SK-N-SH (cell line): ENCODE measurements at regions not wholly inside any gene's neighbourhood (a gene's known extent, or its start where the extent isn't known, plus 50 kb on each side); places are given as distances from the start of the nearest gene placed in this dataset.

Experiments
- CTCF ChIA-PET: fragments of 300-600, 350-600 bp; formaldehyde crosslinking; extraction: SDS; loops from one replicate; lab custom pipeline; 2021; lab: Yijun Ruan, JAX
- POLR2A ChIA-PET: fragments of 350-600 bp; sonication (Branson Sonifier 250); formaldehyde crosslinking; extraction: SDS; loops from one replicate; lab custom pipeline; 2020; ENCODE audit warnings: antibody characterized with exemption, inconsistent platforms; lab: Yijun Ruan, JAX
- DNase-seq: peaks from one replicate; pipeline ENCODE4 v3.0.0; 2012
- H2AFZ ChIP-seq: fragments of 200-600 bp; sonication (generic); 2 replicates; pipeline ENCODE4 v1.8.1; 2016; ENCODE audit warnings: antibody characterized with exemption, mild to moderate bottlenecking, low read depth
- H3F3A ChIP-seq: fragments of 200-600 bp; sonication (generic); replicated peaks from 2 replicates; pipeline ENCODE3; 2016; ENCODE audit warnings: antibody characterized with exemption, mild to moderate bottlenecking; ENCODE audit not compliant: insufficient read depth
- H3K27ac ChIP-seq, 2 experiments: fragments of 200-500 bp in 1 of 2; fragments of 200-600 bp in 1 of 2; sonication (Bioruptor generic) in 1 of 2; sonication (generic), shearing (Covaris generic) in 1 of 2; 2 replicates each; pipeline versions ENCODE4 v1.5.1 to v1.6.1; 2014 to 2016; ENCODE audit warnings: low read depth in 2 of 2, inconsistent platforms in 1 of 2, low read length in 1 of 2, mild to moderate bottlenecking in 1 of 2, mixed read lengths in 1 of 2
- H3K27me3 ChIP-seq: fragments of 200-600 bp; sonication (generic), shearing (Covaris generic); 2 replicates; pipeline ENCODE4 v1.6.1; 2016; ENCODE audit warnings: mixed run types; ENCODE audit not compliant: insufficient read depth
- H3K36me3 ChIP-seq, 2 experiments: fragments of 200-500 bp in 1 of 2; fragments of 200-600 bp in 1 of 2; sonication (Bioruptor generic) in 1 of 2; sonication (generic) in 1 of 2; replicated peaks in 1 of 2; 2 replicates each; pipeline versions ENCODE3 to v1.5.1; 2014 to 2016; ENCODE audit warnings: low read length in 1 of 2, mild to moderate bottlenecking in 1 of 2; ENCODE audit not compliant: insufficient read depth in 2 of 2, control insufficient read depth in 1 of 2
- H3K4me1 ChIP-seq, 2 experiments: fragments of 200-500 bp in 1 of 2; fragments of 200-600 bp in 1 of 2; sonication (Bioruptor generic) in 1 of 2; sonication (generic), shearing (Covaris generic) in 1 of 2; 2 replicates each; pipeline versions ENCODE4 v1.5.1 to v1.6.1; 2014 to 2016; ENCODE audit warnings: low read depth in 1 of 2, low read length in 1 of 2, mixed run types in 1 of 2; ENCODE audit not compliant: insufficient read depth in 2 of 2, control insufficient read depth in 1 of 2
- H3K4me2 ChIP-seq: fragments of 200-600 bp; sonication (generic), shearing (Covaris generic); 2 replicates; pipeline ENCODE4 v1.6.1; 2017; ENCODE audit warnings: mixed run types
- H3K4me3 ChIP-seq, 2 experiments: fragments of 200-500 bp in 1 of 2; fragments of 200-600 bp in 1 of 2; sonication (Bioruptor generic) in 1 of 2; sonication (generic), shearing (Covaris generic) in 1 of 2; 2 replicates each; pipeline versions ENCODE4 v1.5.1 to v1.8.1; 2014 to 2016; ENCODE audit warnings: low read depth in 2 of 2, inconsistent platforms in 1 of 2, low read length in 1 of 2, mild to moderate bottlenecking in 1 of 2, mixed read lengths in 1 of 2, moderate library complexity in 1 of 2
- H3K79me2 ChIP-seq: fragments of 200-600 bp; sonication (generic); 2 replicates; pipeline ENCODE4 v1.8.1; 2017; ENCODE audit warnings: mild to moderate bottlenecking; ENCODE audit not compliant: insufficient read depth
- H3K9ac ChIP-seq: fragments of 200-600 bp; sonication (generic); 2 replicates; pipeline ENCODE4 v1.6.1; 2017; ENCODE audit warnings: mixed run types
- H3K9me2 ChIP-seq: fragments of 200-600 bp; sonication (generic); 2 replicates; pipeline ENCODE4 v1.6.1; 2017; ENCODE audit warnings: mixed run types
- H3K9me3 ChIP-seq: fragments of 200-600 bp; sonication (generic); 2 replicates; pipeline ENCODE4 v1.6.1; 2017; ENCODE audit warnings: mixed run types, mild to moderate bottlenecking, moderate library complexity
- H4K20me1 ChIP-seq: fragments of 200-600 bp; sonication (generic); 2 replicates; pipeline ENCODE4 v1.6.1; 2017; ENCODE audit warnings: mild to moderate bottlenecking, mixed run types; ENCODE audit not compliant: insufficient read depth
- CHD2 ChIP-seq: fragments of 150-350 bp; IDR thresholded peaks from 2 replicates; pipeline ENCODE4 v1.6.1; 2018; ENCODE audit warnings: low read length; ENCODE audit not compliant: partially characterized antibody
- EP300 ChIP-seq, 2 experiments: IDR thresholded peaks; 2 replicates each; pipeline versions ENCODE4 v1.4.0 to v1.6.1; 2012; ENCODE audit warnings: borderline replicate concordance in 1 of 2, low read depth in 1 of 2, low read length in 1 of 2
- EZH2phosphoT487 ChIP-seq: fragments of 200-600 bp; sonication (generic); IDR thresholded peaks from 2 replicates; pipeline ENCODE4 v1.6.1; 2017; ENCODE audit warnings: low read depth, mixed run types, mild to moderate bottlenecking, antibody characterized with exemption, moderate library complexity, borderline replicate concordance
- FOSL2 ChIP-seq: IDR thresholded peaks from 2 replicates; pipeline ENCODE4 v1.4.0; 2012; ENCODE audit warnings: low read depth, mild to moderate bottlenecking, moderate library complexity, borderline replicate concordance
- FOXJ3 ChIP-seq: sonication (generic); formaldehyde crosslinking; IDR thresholded peaks from 2 replicates; pipeline ENCODE4 v1.5.1; 2020; ENCODE audit warnings: mild to moderate bottlenecking, missing genetic modification reagents
- FOXM1 ChIP-seq: IDR thresholded peaks from 2 replicates; pipeline ENCODE4 v1.4.0; 2012; ENCODE audit warnings: low read depth, mild to moderate bottlenecking
- GABPA ChIP-seq: IDR thresholded peaks from 2 replicates; pipeline ENCODE4 v1.4.0; 2012; ENCODE audit warnings: low read depth, mild to moderate bottlenecking
- GATA2 ChIP-seq: sonication (generic); formaldehyde crosslinking; IDR thresholded peaks from 2 replicates; pipeline ENCODE4 v1.5.0; 2020; ENCODE audit warnings: mild to moderate bottlenecking, missing genetic modification reagents
- JUND ChIP-seq: IDR thresholded peaks from 2 replicates; pipeline ENCODE4 v1.4.0; 2012
- MEF2A ChIP-seq: IDR thresholded peaks from 2 replicates; pipeline ENCODE4 v1.4.0; 2012; ENCODE audit warnings: low read depth, borderline replicate concordance
- MXI1 ChIP-seq: IDR thresholded peaks from 2 replicates; pipeline ENCODE4 v1.6.1; 2012; ENCODE audit warnings: mild to moderate bottlenecking, low read depth, low read length, improper control_type of control experiment
- NFIC ChIP-seq: IDR thresholded peaks from 2 replicates; pipeline ENCODE4 v1.4.0; 2012; ENCODE audit warnings: borderline replicate concordance
- RAD21 ChIP-seq: IDR thresholded peaks from 2 replicates; pipeline ENCODE4 v1.6.1; 2012; ENCODE audit warnings: mild to moderate bottlenecking, low read length
- RCOR1 ChIP-seq: fragments of 150-350 bp; IDR thresholded peaks from 2 replicates; pipeline ENCODE4 v1.6.1; 2017; ENCODE audit warnings: antibody characterized with exemption, low read length
- RFX5 ChIP-seq: IDR thresholded peaks from 2 replicates; pipeline ENCODE4 v1.6.1; 2012; ENCODE audit warnings: mild to moderate bottlenecking, improper control_type of control experiment, low read length
- RXRA ChIP-seq: IDR thresholded peaks from 2 replicates; pipeline ENCODE4 v1.4.0; 2012; ENCODE audit warnings: low read depth, mild to moderate bottlenecking, borderline replicate concordance
- TAF1 ChIP-seq: IDR thresholded peaks from 2 replicates; pipeline ENCODE4 v1.6.1; 2012; ENCODE audit warnings: low read depth, mild to moderate bottlenecking, low read length, moderate library complexity, borderline replicate concordance
- TCF12 ChIP-seq: IDR thresholded peaks from 2 replicates; pipeline ENCODE4 v1.4.0; 2012
- TF ChIP-seq, protein P1 (sequence below): fragments of 150-350 bp; IDR thresholded peaks from 2 replicates; pipeline ENCODE4 v1.6.1; 2016; ENCODE audit warnings: mild to moderate bottlenecking, low read depth, low read length
- TF ChIP-seq, protein P2 (sequence below): fragments of 200-600 bp; sonication (generic); IDR thresholded peaks from 2 replicates; pipeline ENCODE4 v1.6.1; 2017; ENCODE audit warnings: antibody characterized with exemption, mild to moderate bottlenecking, moderate library complexity
- TF ChIP-seq, protein P3 (sequence below): IDR thresholded peaks from 2 replicates; pipeline ENCODE4 v1.4.0; 2012; ENCODE audit warnings: low read depth, borderline replicate concordance
- TF ChIP-seq, protein P4 (sequence below): IDR thresholded peaks from 2 replicates; pipeline ENCODE4 v1.6.1; 2012; ENCODE audit warnings: mild to moderate bottlenecking, low read depth, low read length, moderate library complexity

DNA sequence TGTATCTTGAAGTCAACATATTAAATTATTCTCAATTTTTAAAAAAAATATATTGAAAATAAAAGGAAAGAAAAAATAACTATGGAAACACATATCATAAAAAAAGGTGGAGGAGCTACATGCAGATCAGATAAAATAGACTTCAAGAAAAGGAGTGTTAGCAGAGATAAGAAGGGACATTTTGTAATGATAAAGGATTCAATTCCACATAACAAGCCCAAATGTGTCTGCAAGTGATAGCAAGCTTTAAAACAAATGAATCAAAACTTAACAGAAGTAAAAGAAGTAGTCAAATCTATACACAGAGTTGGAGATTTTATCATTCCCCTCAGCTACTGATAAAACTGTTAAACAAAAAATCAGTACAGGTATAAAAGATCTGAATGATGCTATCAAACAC is 74.9 kb downstream of the TTC32 start:
- Histone ChIP-seq H3K9me2 (no peaks in the 10 kb centered on the region), H3F3A (no peaks in the 10 kb centered on the region), H3K9ac (no peak overlapping the region), H3K27me3 (peaks cover 9% of the 10 kb centered on the region; the same call in 1 of the 2 replicates)
- DNase-seq, result no peak
- no peak for TF ChIP-seq MEF2A
- no peak for TF ChIP-seq FOXJ3
- TF ChIP-seq, protein P1, sequence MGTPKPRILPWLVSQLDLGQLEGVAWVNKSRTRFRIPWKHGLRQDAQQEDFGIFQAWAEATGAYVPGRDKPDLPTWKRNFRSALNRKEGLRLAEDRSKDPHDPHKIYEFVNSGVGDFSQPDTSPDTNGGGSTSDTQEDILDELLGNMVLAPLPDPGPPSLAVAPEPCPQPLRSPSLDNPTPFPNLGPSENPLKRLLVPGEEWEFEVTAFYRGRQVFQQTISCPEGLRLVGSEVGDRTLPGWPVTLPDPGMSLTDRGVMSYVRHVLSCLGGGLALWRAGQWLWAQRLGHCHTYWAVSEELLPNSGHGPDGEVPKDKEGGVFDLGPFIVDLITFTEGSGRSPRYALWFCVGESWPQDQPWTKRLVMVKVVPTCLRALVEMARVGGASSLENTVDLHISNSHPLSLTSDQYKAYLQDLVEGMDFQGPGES, result no peak
- TF ChIP-seq, protein P2, sequence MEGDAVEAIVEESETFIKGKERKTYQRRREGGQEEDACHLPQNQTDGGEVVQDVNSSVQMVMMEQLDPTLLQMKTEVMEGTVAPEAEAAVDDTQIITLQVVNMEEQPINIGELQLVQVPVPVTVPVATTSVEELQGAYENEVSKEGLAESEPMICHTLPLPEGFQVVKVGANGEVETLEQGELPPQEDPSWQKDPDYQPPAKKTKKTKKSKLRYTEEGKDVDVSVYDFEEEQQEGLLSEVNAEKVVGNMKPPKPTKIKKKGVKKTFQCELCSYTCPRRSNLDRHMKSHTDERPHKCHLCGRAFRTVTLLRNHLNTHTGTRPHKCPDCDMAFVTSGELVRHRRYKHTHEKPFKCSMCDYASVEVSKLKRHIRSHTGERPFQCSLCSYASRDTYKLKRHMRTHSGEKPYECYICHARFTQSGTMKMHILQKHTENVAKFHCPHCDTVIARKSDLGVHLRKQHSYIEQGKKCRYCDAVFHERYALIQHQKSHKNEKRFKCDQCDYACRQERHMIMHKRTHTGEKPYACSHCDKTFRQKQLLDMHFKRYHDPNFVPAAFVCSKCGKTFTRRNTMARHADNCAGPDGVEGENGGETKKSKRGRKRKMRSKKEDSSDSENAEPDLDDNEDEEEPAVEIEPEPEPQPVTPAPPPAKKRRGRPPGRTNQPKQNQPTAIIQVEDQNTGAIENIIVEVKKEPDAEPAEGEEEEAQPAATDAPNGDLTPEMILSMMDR, result no peak
- no peak for TF ChIP-seq GABPA
- no peak for TF ChIP-seq EP300 (IDR thresholded peaks at IDR 0.05; ENCODE audit: borderline replicate concordance in 1 of 2, low read depth in 1 of 2, low read length in 1 of 2)
- no peak for TF ChIP-seq RFX5
- no peak for TF ChIP-seq RAD21
- no peak for TF ChIP-seq FOXM1
- TF ChIP-seq, protein P3, sequence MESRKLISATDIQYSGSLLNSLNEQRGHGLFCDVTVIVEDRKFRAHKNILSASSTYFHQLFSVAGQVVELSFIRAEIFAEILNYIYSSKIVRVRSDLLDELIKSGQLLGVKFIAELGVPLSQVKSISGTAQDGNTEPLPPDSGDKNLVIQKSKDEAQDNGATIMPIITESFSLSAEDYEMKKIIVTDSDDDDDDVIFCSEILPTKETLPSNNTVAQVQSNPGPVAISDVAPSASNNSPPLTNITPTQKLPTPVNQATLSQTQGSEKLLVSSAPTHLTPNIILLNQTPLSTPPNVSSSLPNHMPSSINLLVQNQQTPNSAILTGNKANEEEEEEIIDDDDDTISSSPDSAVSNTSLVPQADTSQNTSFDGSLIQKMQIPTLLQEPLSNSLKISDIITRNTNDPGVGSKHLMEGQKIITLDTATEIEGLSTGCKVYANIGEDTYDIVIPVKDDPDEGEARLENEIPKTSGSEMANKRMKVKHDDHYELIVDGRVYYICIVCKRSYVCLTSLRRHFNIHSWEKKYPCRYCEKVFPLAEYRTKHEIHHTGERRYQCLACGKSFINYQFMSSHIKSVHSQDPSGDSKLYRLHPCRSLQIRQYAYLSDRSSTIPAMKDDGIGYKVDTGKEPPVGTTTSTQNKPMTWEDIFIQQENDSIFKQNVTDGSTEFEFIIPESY, result no peak
- TF ChIP-seq, all 33 proteins: peak for 0
- no peak overlapping the region for H3K4me2 ChIP-seq
- H2AFZ ChIP-seq, result no peak overlapping the region
- no peaks in the 10 kb centered on the region for H3K4me1 ChIP-seq
- POLR2A ChIA-PET, result no interaction called here
- H3K36me3 ChIP-seq, result no peaks in the 10 kb centered on the region
- H3K4me3 ChIP-seq, result no peak overlapping the region
- no peak overlapping the region for H3K27ac ChIP-seq
- no peaks in the 10 kb centered on the region for H3K9me3 ChIP-seq
- no peaks in the 10 kb centered on the region for H4K20me1 ChIP-seq
- CTCF ChIA-PET, result interaction anchor here (0.7 to 1.3 kb wide), 5 partner anchors 19 to 722 kb away, joined by 3 read pairs; no protein-coding TSS in a partner anchor
- H3K79me2 ChIP-seq, result no peaks in the 10 kb centered on the region

DNA sequence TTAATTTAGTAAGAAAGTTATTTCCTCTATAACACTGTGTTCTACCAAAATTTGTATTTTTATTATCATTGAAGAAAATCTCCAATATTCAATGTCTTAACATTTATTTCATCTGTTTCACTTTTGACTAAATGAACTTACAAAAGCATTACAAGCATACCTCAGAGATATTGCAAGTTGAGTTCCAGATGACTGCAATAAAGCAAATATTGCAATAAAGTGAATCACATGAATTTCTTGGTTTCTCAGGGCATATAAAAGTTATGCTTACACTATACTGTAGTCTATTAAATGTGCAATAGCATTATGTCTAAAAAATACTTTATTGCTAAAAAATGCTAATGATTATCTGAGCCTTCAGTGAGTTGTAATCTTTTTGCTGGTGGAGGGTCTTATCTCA is 78.3 kb downstream of the TTC32 start:
- Histone ChIP-seq H3K27me3 (no peaks in the 10 kb centered on the region; the same call in 1 of the 2 replicates), H3K9me2 (no peaks in the 10 kb centered on the region), H3K36me3 (no peaks in the 10 kb centered on the region), H3K27ac (no peak overlapping the region), H3K9me3 (no peaks in the 10 kb centered on the region), H3K4me3 (no peak overlapping the region), H3F3A (no peaks in the 10 kb centered on the region), H4K20me1 (no peaks in the 10 kb centered on the region), H2AFZ (no peak overlapping the region), H3K4me1 (no peaks in the 10 kb centered on the region), H3K4me2 (no peak overlapping the region), H3K79me2 (no peaks in the 10 kb centered on the region), H3K9ac (no peak overlapping the region)
- DNase-seq, result no peak
- ChIA-PET CTCF (no interaction called here), POLR2A (no interaction called here)
- TF ChIP-seq CHD2 (no peak), FOSL2 (no peak), TAF1 (no peak), MXI1 (no peak), RCOR1 (no peak), JUND (no peak), NFIC (no peak), TCF12 (no peak), EP300 (IDR thresholded peaks at IDR 0.05; ENCODE audit: borderline replicate concordance in 1 of 2, low read depth in 1 of 2, low read length in 1 of 2) (no peak), GATA2 (CRISPR knock-in tag) (no peak), EZH2phosphoT487 (no peak), RFX5 (no peak), RXRA (no peak)
- TF ChIP-seq, protein P4, sequence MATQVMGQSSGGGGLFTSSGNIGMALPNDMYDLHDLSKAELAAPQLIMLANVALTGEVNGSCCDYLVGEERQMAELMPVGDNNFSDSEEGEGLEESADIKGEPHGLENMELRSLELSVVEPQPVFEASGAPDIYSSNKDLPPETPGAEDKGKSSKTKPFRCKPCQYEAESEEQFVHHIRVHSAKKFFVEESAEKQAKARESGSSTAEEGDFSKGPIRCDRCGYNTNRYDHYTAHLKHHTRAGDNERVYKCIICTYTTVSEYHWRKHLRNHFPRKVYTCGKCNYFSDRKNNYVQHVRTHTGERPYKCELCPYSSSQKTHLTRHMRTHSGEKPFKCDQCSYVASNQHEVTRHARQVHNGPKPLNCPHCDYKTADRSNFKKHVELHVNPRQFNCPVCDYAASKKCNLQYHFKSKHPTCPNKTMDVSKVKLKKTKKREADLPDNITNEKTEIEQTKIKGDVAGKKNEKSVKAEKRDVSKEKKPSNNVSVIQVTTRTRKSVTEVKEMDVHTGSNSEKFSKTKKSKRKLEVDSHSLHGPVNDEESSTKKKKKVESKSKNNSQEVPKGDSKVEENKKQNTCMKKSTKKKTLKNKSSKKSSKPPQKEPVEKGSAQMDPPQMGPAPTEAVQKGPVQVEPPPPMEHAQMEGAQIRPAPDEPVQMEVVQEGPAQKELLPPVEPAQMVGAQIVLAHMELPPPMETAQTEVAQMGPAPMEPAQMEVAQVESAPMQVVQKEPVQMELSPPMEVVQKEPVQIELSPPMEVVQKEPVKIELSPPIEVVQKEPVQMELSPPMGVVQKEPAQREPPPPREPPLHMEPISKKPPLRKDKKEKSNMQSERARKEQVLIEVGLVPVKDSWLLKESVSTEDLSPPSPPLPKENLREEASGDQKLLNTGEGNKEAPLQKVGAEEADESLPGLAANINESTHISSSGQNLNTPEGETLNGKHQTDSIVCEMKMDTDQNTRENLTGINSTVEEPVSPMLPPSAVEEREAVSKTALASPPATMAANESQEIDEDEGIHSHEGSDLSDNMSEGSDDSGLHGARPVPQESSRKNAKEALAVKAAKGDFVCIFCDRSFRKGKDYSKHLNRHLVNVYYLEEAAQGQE, result no peak
